ENCODE measurements at regions not wholly inside any gene's neighbourhood (a gene's known extent, or its start where the extent isn't known, plus 50 kb on each side); places are given as distances from the start of the nearest gene placed in this dataset.

DNA sequence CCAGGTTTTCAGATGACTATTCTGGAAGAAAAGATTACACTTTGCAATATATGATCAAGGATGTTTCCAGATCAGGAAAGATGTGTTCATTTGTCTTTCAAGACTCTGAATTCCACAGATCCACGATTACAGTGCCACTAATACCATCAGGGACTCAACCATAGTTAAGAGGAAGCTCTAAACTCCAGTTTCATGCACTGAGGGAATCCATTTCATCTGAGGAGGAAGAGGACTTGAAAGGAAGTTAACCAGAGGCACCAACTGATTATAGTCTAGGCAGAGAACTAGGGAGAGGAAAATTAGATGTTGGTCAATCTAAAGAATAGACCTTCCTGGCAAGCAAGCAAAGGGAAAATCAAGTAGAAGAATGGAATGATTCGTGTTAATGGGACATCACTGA is 218.3 kb upstream of the PRDM1 start:
- TF ChIP-seq CTCF (IDR thresholded peaks at IDR 0.05; ENCODE audit: insufficient read depth, low read depth, low read length) (no peak), EZH2 (IDR thresholded peaks at IDR 0.05; ENCODE audit: insufficient read depth, low read length) (no peak)
